ENCODE measurements at regions not wholly inside any gene's neighbourhood (a gene's known extent, or its start where the extent isn't known, plus 50 kb on each side); places are given as distances from the start of the nearest gene placed in this dataset.

GRCh38 chr10:118112543-118113125, 65.9 kb upstream of the RAB11FIP2 start:
- no peak overlapping the region for H3K4me3 ChIP-seq (replicated peaks; ENCODE audit: low read depth, low read length)
- no peak for TF ChIP-seq CTCF (IDR thresholded peaks at IDR 0.05; ENCODE audit: low read depth, low read length, missing control alignments)
- DNase-seq (ENCODE audit: extremely low read depth, low read depth), result no peak

GRCh38 chr10:118110750-118111149, 64.0 kb upstream of the RAB11FIP2 start:
- no peak for TF ChIP-seq CTCF (IDR thresholded peaks at IDR 0.05; ENCODE audit: low read depth, low read length, missing control alignments)
- no peak overlapping the region for H3K4me3 ChIP-seq (replicated peaks; ENCODE audit: low read depth, low read length)
- no peak for DNase-seq (ENCODE audit: extremely low read depth, low read depth)

DNA sequence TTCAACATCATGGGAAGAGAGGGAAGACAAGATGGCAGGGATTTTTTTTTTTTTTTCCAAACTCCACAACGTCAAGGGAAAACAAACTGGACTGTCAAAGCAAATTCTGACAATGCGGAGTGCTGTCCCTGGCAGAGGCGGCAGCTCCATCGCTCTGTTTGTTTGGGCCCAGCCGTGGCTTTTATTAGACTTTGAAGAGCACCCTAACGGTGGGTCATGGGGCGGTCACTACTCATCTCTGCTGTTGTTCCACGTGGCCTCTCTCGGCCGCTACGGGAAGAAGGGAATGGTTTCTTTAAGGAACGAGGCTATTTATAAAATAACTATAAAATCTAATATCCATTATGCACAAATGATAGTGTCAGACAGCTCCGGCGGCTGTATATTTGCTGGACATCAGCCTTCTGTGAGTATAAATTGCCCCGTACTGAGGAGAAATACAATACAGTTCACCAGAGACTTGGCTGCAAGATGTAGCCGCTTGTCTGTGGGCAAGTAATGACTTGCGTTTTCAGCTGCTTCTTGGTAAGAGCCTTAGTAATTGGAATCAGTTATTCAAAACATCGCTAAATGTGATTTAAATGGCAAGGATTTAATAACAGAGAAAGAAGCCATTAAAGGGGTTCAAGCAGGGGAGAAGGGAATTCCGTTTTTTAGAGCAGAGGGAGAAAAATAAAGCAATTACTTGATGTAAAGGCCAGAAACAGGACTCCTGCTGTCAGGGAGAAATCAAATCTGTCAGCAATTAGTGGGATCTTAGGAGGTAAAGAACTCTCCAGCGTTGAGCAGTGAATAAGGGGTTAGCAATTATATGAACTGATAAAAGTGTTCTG, 61.7 kb upstream of the RAB11FIP2 start:
- no peak overlapping the region for H3K4me3 ChIP-seq (replicated peaks; ENCODE audit: low read depth, low read length)
- DNase-seq (ENCODE audit: extremely low read depth, low read depth), result peak; percentile 2
- no peak for TF ChIP-seq CTCF (IDR thresholded peaks at IDR 0.05; ENCODE audit: low read depth, low read length, missing control alignments)

- no peak for DNase-seq (ENCODE audit: extremely low read depth, low read depth)
- no peak overlapping the region for H3K4me3 ChIP-seq (replicated peaks; ENCODE audit: low read depth, low read length)
- TF ChIP-seq CTCF (IDR thresholded peaks at IDR 0.05; ENCODE audit: low read depth, low read length, missing control alignments), result no peak
Measured at GRCh38 chr10:118107541-118107940, 60.8 kb upstream of the RAB11FIP2 start.

DNA sequence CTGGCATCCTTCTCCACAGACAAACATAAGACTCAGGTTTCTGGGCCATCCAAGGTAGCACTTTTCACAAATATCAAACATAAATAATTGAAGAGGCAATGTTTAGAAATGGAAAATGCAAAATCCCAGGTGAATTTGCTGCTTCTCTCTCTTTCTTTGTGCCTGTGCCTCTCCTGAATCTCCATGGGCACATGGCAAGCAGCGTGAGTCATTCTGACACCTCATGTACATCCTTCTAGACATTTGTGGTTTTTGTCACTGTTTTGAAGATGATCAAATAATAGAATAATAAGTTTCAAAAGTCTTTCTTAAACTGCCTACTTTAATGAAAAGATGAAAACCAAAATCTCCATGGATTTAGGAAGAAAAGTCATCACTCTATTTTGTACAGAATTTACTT, 60.3 kb upstream of the RAB11FIP2 start:
- H3K4me3 ChIP-seq (replicated peaks; ENCODE audit: low read depth, low read length), result no peak overlapping the region
- DNase-seq (ENCODE audit: extremely low read depth, low read depth), result no peak
- TF ChIP-seq CTCF (IDR thresholded peaks at IDR 0.05; ENCODE audit: low read depth, low read length, missing control alignments), result no peak

- H3K4me3 ChIP-seq (replicated peaks; ENCODE audit: low read depth, low read length), result no peak overlapping the region
- TF ChIP-seq CTCF (IDR thresholded peaks at IDR 0.05; ENCODE audit: low read depth, low read length, missing control alignments), result peak; percentile 37
- peak; percentile 3 for DNase-seq (ENCODE audit: extremely low read depth, low read depth)
Measured at GRCh38 chr10:118106426-118106825, 59.7 kb upstream of the RAB11FIP2 start.
